SJCRH30 (cell line): ENCODE measurements at regions not wholly inside any gene's neighbourhood (a gene's known extent, or its start where the extent isn't known, plus 50 kb on each side); places are given as distances from the start of the nearest gene placed in this dataset.
"Not testable (repeated sequence)": the region's sequence is repeated elsewhere in the genome, so short reads cannot be mapped to it uniquely, and the experiment has no call there.

Source experiments
- DNase-seq, 2 experiments: peaks; one replicate each; pipeline ENCODE4 v3.0.0-alpha.2; 2015 to 2020
- H3K27ac ChIP-seq: fragments of 250-450 bp; sonication (Bioruptor Pico); 2 replicates; pipeline ENCODE4 v1.5.1; 2020; ENCODE audit warnings: mild to moderate bottlenecking, moderate library complexity
- H3K27me3 ChIP-seq: fragments of 250-450 bp; sonication (Bioruptor Pico); 2 replicates; pipeline ENCODE4 v1.5.1; 2020; ENCODE audit warnings: mild to moderate bottlenecking, moderate library complexity
- H3K36me3 ChIP-seq: fragments of 250-450 bp; sonication (Bioruptor Pico); 2 replicates; pipeline ENCODE4 v1.5.1; 2020; ENCODE audit warnings: mild to moderate bottlenecking, moderate library complexity
- H3K4me1 ChIP-seq: fragments of 250-450 bp; sonication (Bioruptor Pico); 2 replicates; pipeline ENCODE4 v1.5.1; 2020; ENCODE audit warnings: mild to moderate bottlenecking, moderate library complexity
- H3K4me3 ChIP-seq: fragments of 250-450 bp; sonication (Bioruptor Pico); 2 replicates; pipeline ENCODE4 v1.5.1; 2020; ENCODE audit warnings: mild to moderate bottlenecking, moderate library complexity
- H3K9me3 ChIP-seq: fragments of 250-450 bp; sonication (Bioruptor Pico); replicated peaks from 2 replicates; pipeline ENCODE4 v1.5.1; 2020; ENCODE audit warnings: mild to moderate bottlenecking, moderate library complexity

DNA sequence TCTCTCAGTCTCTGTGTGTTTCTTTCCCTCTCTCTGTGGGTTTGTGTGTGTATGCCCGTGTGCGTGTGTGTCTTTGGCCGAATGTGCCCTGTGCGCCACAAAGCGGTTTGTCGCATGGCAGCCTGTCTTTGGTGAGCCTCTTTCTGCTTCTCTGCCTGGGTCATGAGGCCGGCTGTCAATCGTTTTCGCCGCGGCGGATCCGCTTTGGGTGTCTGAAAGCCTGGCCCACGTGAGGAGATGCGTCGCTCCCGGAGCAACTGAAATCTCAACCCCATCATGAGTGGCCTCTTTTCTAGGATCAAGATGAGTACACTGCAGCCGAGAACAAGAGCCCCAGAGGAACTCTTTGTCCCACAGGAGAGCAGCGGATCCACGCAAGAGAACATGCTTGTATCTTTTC, 98.6 kb upstream of the FOXD4L5 start:
- not testable (repeated sequence) for DNase-seq

DNA sequence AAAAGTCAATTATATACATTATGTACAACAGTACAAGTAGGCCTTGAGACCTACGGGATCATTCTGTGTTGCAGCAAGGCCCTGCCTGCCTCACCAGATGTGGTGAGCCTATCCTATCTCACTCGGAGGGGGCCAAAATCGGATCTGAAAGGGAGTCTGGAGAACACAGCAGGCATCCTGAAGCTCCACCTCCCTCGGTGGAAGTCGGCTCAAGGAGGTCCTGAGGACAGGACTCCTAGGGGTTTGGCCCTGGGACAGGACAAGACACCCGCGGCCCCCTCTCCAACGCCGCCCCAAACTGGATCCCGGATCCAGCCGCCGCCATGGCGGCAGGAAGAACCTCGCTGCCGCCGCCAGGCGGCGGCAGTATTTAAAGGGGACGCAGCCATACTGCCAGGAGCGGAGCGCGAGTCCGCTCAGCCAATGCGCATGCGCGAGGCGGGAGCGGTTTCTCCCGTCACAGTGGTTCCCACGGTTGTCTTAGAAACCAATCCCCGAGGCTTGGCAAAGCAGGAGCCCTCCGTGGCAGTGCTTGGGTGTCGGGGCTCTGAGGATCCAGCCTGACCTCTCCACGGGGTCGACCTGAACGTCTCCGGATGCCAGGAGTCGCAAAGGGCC, 97.8 kb upstream of the FOXD4L5 start:
- not testable (repeated sequence) for H3K9me3 ChIP-seq, DNase-seq, H3K4me1 ChIP-seq, H3K27ac ChIP-seq, H3K4me3 ChIP-seq, H3K27me3 ChIP-seq, H3K36me3 ChIP-seq

More for the DNA sequence above, 98.6 kb upstream of the FOXD4L5 start:
- H3K27ac ChIP-seq, H3K9me3 ChIP-seq, H3K36me3 ChIP-seq, H3K4me3 ChIP-seq, H3K27me3 ChIP-seq, H3K4me1 ChIP-seq: not testable (repeated sequence)
